ENCODE measurements at regions not wholly inside any gene's neighbourhood (a gene's known extent, or its start where the extent isn't known, plus 50 kb on each side); places are given as distances from the start of the nearest gene placed in this dataset.

GRCh38 chr14:101289911-101290310, 271.4 kb upstream of the DIO3 start:
- TF ChIP-seq TAF1 (IDR thresholded peaks at IDR 0.05; ENCODE audit: borderline replicate concordance, insufficient read depth, low read length) (no peak), POLR2AphosphoS5 (IDR thresholded peaks at IDR 0.05; ENCODE audit: low read depth, low read length) (no peak), REST (IDR thresholded peaks at IDR 0.05; ENCODE audit: insufficient read depth in 1 of 2, low read depth in 2 of 2, low read length in 2 of 2) (no peak), SIN3A (IDR thresholded peaks at IDR 0.05; ENCODE audit: borderline replicate concordance, insufficient read depth, low read length) (no peak)

All from PFSK-1 (cell line).